GM12892 (cell line): ENCODE measurements at regions not wholly inside any gene's neighbourhood (a gene's known extent, or its start where the extent isn't known, plus 50 kb on each side); places are given as distances from the start of the nearest gene placed in this dataset.

Source experiments
- DNase-seq: peaks from one replicate; pipeline ENCODE4 v3.0.0; 2011; ENCODE audit not compliant: insufficient read length
- FAIRE-seq: peaks from 2 replicates; lab custom pipeline; 2011; peaks lifted over from hg19 to GRCh38; lab: Jason Lieb, UNC
- POLR2A ChIP-seq: IDR thresholded peaks from 2 replicates; pipeline ENCODE4 v1.6.1; 2011; ENCODE audit warnings: low read depth, low read length, control low read depth
- POLR2AphosphoS5 ChIP-seq: IDR thresholded peaks from 2 replicates; pipeline ENCODE4 v1.6.1; 2011; ENCODE audit warnings: low read depth, low read length, control low read depth
- TAF1 ChIP-seq: IDR thresholded peaks from 2 replicates; pipeline ENCODE4 v1.6.1; 2011; ENCODE audit warnings: low read depth, mild to moderate bottlenecking, control low read depth, low read length, borderline replicate concordance

GRCh38 chr3:28844298-28845005 lies 436.4 kb upstream of the RBMS3 start:
- DNase-seq (no peak), FAIRE-seq (no peak)

GRCh38 chr3:28845006-28845324 lies 435.9 kb upstream of the RBMS3 start:
- FAIRE-seq = no peak
- no peak for TF ChIP-seq POLR2AphosphoS5
- TF ChIP-seq POLR2A = no peak
- no peak for TF ChIP-seq TAF1

More at GRCh38 chr3:28844298-28845005, 436.4 kb upstream of the RBMS3 start:
- TF ChIP-seq TAF1 = no peak
- TF ChIP-seq POLR2AphosphoS5 = no peak
- no peak for TF ChIP-seq POLR2A

GRCh38 chr3:28846971-28847478 lies 433.8 kb upstream of the RBMS3 start:
- TF ChIP-seq POLR2AphosphoS5 (no peak), TAF1 (no peak), POLR2A (no peak)
- no peak for FAIRE-seq
- DNase-seq = no peak

More at GRCh38 chr3:28845006-28845324, 435.9 kb upstream of the RBMS3 start:
- DNase-seq = no peak

GRCh38 chr3:28847736-28848135 lies 433.1 kb upstream of the RBMS3 start:
- TF ChIP-seq POLR2A (no peak), POLR2AphosphoS5 (no peak), TAF1 (no peak)
- no peak for FAIRE-seq
- DNase-seq = no peak

- DNase-seq = no peak
- no peak for FAIRE-seq
- TF ChIP-seq POLR2A = no peak
- TF ChIP-seq TAF1 = no peak
- TF ChIP-seq POLR2AphosphoS5 = no peak
Observed at GRCh38 chr3:28850186-28850585, 430.7 kb upstream of the RBMS3 start.

- TF ChIP-seq TAF1 (no peak), POLR2A (no peak), POLR2AphosphoS5 (no peak)
- DNase-seq = no peak
- no peak for FAIRE-seq
Observed at GRCh38 chr3:28853830-28854229, 427.0 kb upstream of the RBMS3 start.

- FAIRE-seq (no peak), DNase-seq (no peak)
- no peak for TF ChIP-seq POLR2A
- no peak for TF ChIP-seq TAF1
Observed at GRCh38 chr3:28856796-28857195, 424.1 kb upstream of the RBMS3 start.

GRCh38 chr3:28859897-28860296 lies 421.0 kb upstream of the RBMS3 start:
- TF ChIP-seq TAF1 (no peak), POLR2A (no peak), POLR2AphosphoS5 (no peak)
- no peak for FAIRE-seq
- no peak for DNase-seq

GRCh38 chr3:28860307-28860706 lies 420.6 kb upstream of the RBMS3 start:
- FAIRE-seq (no peak), DNase-seq (no peak)
- TF ChIP-seq TAF1 (no peak), POLR2A (no peak), POLR2AphosphoS5 (no peak)

GRCh38 chr3:28863186-28863585 lies 417.7 kb upstream of the RBMS3 start:
- TF ChIP-seq POLR2AphosphoS5 (no peak), POLR2A (no peak), TAF1 (no peak)
- FAIRE-seq = no peak
- DNase-seq = no peak

- FAIRE-seq = no peak
- TF ChIP-seq POLR2A (no peak), TAF1 (no peak), POLR2AphosphoS5 (no peak)
- DNase-seq = no peak
Observed at GRCh38 chr3:28867836-28868235, 413.0 kb upstream of the RBMS3 start.

- no peak for TF ChIP-seq POLR2A
- TF ChIP-seq POLR2AphosphoS5 = no peak
- no peak for TF ChIP-seq TAF1
- DNase-seq (no peak), FAIRE-seq (no peak)
Observed at GRCh38 chr3:28868897-28869296, 412.0 kb upstream of the RBMS3 start.

- DNase-seq (no peak), FAIRE-seq (no peak)
- TF ChIP-seq POLR2A (no peak), POLR2AphosphoS5 (no peak), TAF1 (no peak)
Observed at GRCh38 chr3:28877912-28878311, 403.0 kb upstream of the RBMS3 start.
